ENCODE measurements at regions not wholly inside any gene's neighbourhood (a gene's known extent, or its start where the extent isn't known, plus 50 kb on each side); places are given as distances from the start of the nearest gene placed in this dataset.

DNA sequence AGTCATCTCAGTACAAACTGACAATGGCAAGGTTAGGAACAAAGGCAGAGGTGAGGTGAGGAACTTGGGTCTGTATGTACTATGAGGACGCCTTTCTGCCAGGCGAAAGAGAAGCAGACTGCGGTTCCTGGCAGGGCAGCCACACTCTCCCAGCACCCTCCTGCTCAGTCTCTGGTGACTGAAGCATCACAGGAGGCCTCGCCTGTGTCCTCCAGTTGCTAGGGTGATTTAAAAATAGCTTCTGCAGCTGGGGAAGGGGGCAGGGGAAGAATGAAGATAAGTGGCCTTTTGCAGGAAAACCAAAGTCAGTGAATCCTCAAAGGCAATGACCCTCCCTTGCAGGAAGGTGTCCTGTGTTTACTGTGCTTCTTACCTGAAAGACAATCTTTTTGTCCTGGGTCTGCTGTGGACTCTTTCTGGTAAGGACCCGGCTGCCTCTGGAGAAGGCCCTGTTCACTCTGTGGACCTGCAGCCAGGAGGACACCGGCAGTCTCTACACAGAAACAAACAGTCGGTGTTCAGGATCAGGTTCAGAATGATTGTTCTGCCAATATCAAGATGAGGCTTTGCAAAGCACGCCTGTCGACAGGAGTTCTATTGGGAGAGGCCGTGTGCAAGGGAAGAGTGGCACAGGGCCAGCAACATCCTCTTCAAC, 65.7 kb upstream of the DGKG start:
- no peak overlapping the region for H3K4me3 ChIP-seq (replicated peaks; ENCODE audit: low read depth, low read length)
- no peak for DNase-seq (ENCODE audit: extremely low read depth, low read depth)
- TF ChIP-seq, protein P1, sequence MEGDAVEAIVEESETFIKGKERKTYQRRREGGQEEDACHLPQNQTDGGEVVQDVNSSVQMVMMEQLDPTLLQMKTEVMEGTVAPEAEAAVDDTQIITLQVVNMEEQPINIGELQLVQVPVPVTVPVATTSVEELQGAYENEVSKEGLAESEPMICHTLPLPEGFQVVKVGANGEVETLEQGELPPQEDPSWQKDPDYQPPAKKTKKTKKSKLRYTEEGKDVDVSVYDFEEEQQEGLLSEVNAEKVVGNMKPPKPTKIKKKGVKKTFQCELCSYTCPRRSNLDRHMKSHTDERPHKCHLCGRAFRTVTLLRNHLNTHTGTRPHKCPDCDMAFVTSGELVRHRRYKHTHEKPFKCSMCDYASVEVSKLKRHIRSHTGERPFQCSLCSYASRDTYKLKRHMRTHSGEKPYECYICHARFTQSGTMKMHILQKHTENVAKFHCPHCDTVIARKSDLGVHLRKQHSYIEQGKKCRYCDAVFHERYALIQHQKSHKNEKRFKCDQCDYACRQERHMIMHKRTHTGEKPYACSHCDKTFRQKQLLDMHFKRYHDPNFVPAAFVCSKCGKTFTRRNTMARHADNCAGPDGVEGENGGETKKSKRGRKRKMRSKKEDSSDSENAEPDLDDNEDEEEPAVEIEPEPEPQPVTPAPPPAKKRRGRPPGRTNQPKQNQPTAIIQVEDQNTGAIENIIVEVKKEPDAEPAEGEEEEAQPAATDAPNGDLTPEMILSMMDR (IDR thresholded peaks at IDR 0.05; ENCODE audit: low read depth, low read length, missing control alignments), result no peak

DNA sequence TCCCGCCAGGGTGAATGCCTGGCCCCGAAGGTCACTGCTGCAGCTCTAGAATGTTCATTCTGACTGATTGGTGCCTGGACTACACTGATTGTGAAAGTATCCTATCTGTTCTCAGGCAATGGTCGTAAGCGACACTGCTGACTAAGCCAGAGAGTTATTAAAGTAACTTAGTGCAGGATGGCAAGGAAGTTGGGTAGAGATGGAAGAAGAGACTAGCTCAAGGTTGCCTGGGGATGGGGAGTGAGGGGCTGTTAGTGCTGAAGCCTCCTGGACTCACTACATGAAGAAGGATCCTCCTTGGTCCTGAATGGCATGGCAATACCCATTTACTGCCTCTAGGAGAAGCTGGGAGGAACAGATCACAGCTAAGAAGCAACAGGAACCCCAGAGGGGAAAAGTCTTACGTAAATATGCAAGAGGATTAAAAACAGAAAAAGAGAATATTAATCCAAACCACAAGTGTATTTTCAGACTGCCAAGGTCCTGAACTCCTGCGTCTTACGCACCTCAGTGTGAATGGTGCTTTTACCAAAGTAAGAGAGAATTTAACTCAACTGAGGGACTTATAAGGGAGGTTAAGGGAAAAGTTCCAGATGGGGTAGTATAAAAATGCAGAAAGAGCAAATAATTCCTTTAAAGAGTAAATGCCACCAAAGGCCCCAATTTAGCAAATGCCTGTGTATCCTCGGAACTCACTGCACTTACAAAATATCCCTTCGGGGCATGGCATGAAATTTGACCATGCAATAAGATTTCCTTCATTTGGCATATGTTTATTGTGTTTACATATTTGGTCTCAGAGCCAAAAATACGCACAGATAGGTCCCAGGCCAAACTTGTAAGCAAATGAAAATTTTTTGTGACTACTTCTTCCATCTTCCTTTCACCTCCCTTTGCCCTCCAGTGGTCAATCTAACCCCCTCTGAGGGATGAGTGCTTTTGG, 64.0 kb upstream of the DGKG start:
- H3K4me3 ChIP-seq (replicated peaks; ENCODE audit: low read depth, low read length), result no peak overlapping the region
- peak; percentile 53 for DNase-seq (ENCODE audit: extremely low read depth, low read depth)
- TF ChIP-seq, protein P1 (IDR thresholded peaks at IDR 0.05; ENCODE audit: low read depth, low read length, missing control alignments), result peak; percentile 45

GRCh38 chr3:186421946-186422345, 59.9 kb upstream of the DGKG start:
- H3K4me3 ChIP-seq (replicated peaks; ENCODE audit: low read depth, low read length), result no peak overlapping the region
- DNase-seq (ENCODE audit: extremely low read depth, low read depth), result no peak
- TF ChIP-seq, protein P1 (IDR thresholded peaks at IDR 0.05; ENCODE audit: low read depth, low read length, missing control alignments), result no peak

- H3K4me3 ChIP-seq (replicated peaks; ENCODE audit: low read depth, low read length), result no peak overlapping the region
- no peak for DNase-seq (ENCODE audit: extremely low read depth, low read depth)
- TF ChIP-seq, protein P1 (IDR thresholded peaks at IDR 0.05; ENCODE audit: low read depth, low read length, missing control alignments), result no peak
These were observed 56.7 kb upstream of the DGKG start for GRCh38 chr3:186418671-186419145.

- no peak overlapping the region for H3K4me3 ChIP-seq (replicated peaks; ENCODE audit: low read depth, low read length)
- TF ChIP-seq, protein P1 (IDR thresholded peaks at IDR 0.05; ENCODE audit: low read depth, low read length, missing control alignments), result no peak
- peak; percentile 26 for DNase-seq (ENCODE audit: extremely low read depth, low read depth)
These were observed 55.8 kb upstream of the DGKG start for GRCh38 chr3:186417791-186418190.

DNA sequence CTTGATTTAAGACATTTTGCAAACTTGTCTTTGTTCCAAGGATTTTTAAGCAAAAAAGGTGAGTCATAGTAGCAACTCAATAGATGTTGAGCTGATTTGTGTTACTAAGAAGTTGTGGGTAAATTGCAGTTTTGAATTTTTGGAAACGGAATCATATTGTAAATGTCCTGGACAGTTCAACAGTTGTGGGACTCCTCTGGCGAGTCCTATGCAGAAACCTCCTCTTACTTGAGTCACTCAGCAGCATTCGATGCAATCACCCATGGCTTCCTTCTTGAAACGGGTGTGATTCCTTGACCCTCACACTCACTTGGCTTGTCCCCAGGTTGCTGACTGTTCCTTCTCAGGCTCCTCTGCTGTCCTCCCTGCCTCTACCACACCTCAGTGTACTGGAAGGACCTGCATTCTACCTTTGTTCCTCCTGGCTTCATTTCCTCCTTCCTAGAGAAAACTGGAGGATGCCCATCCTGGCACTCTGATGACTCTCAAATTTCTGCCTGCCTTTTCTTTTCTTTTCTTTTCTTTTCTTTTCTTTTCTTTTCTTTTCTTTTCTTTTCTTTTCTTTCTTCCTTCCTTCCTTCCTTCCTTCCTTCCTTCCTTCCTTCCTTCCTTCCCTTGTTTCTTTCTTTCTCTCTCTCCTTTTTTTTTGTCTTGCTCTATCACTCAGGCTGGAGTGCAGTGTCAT, 52.8 kb upstream of the DGKG start:
- DNase-seq (ENCODE audit: extremely low read depth, low read depth), result peak; percentile 21
- no peak overlapping the region for H3K4me3 ChIP-seq (replicated peaks; ENCODE audit: low read depth, low read length)
- TF ChIP-seq, protein P1 (IDR thresholded peaks at IDR 0.05; ENCODE audit: low read depth, low read length, missing control alignments), result no peak
